Kidney (tissue), 10 donors: ENCODE measurements at regions not wholly inside any gene's neighbourhood (a gene's known extent, or its start where the extent isn't known, plus 50 kb on each side); places are given as distances from the start of the nearest gene placed in this dataset.
"Not testable (repeated sequence)": the region's sequence is repeated elsewhere in the genome, so short reads cannot be mapped to it uniquely, and the experiment has no call there.

ENCODE experiments used
- DNase-seq, 5 donors: peaks; one replicate each; pipeline ENCODE4 v3.0.0-alpha.2; 2013 to 2020
- FAIRE-seq: peaks from 2 replicates; lab custom pipeline; 2012; peaks lifted over from hg19 to GRCh38; lab: Jason Lieb, UNC
- H3K27ac ChIP-seq, 2 donors: one replicate each; pipeline ENCODE4 v1.7.0; 2013; ENCODE audit warnings: low read depth in 2 of 2, low read length in 2 of 2, inconsistent platforms in 1 of 2
- H3K27me3 ChIP-seq: one replicate; pipeline ENCODE4 v1.7.1; 2013; ENCODE audit warnings: low read length, inconsistent platforms; ENCODE audit not compliant: control insufficient read depth, insufficient read depth
- H3K36me3 ChIP-seq, 3 donors: one replicate each; pipeline versions ENCODE4 v1.7.0 to v1.7.1; 2013; ENCODE audit warnings: low read length in 3 of 3, control low read depth in 1 of 3, inconsistent platforms in 1 of 3; ENCODE audit not compliant: insufficient read depth in 3 of 3, control insufficient read depth in 2 of 3
- H3K4me1 ChIP-seq, 3 donors: one replicate each; pipeline versions ENCODE4 v1.7.0 to v1.7.1; 2013; ENCODE audit warnings: low read length in 3 of 3, inconsistent platforms in 1 of 3, low read depth in 1 of 3; ENCODE audit not compliant: control insufficient read depth in 2 of 3, insufficient read depth in 2 of 3
- H3K4me3 ChIP-seq, 3 donors: one replicate each; pipeline versions ENCODE4 v1.7.0 to v1.8.1; 2013; ENCODE audit warnings: low read length in 3 of 3, control low read depth in 1 of 3, inconsistent platforms in 1 of 3
- H3K9ac ChIP-seq, 3 donors: one replicate each; pipeline versions ENCODE4 v1.7.0 to v1.7.1; 2013; ENCODE audit warnings: low read length in 3 of 3, control low read depth in 1 of 3, inconsistent platforms in 1 of 3
- H3K9me3 ChIP-seq, 3 donors: one replicate each; pipeline versions ENCODE4 v1.7.0 to v1.7.1; 2013; ENCODE audit warnings: low read length in 3 of 3, control low read depth in 1 of 3, inconsistent platforms in 1 of 3; ENCODE audit not compliant: control insufficient read depth in 2 of 3, insufficient read depth in 1 of 3
- intact Hi-C: fragments of 100-400 bp; cut with DNase I; formaldehyde crosslinking; loops from one replicate; pipeline ENCODE4 v1.11.1; 2022
- donor health status: control.
- donor health status: control.
- donor health status: DM: yes; HTN: yes; CAD: no.
- donor health status: Normal renal cell carcinoma (clear cell type).

GRCh38 chr17:18574137-18574536 lies 70.1 kb downstream of the TBC1D28 start:
- H3K9ac ChIP-seq, DNase-seq, H3K4me1 ChIP-seq, H3K4me3 ChIP-seq, H3K9me3 ChIP-seq, H3K36me3 ChIP-seq, intact Hi-C loops, FAIRE-seq, H3K27me3 ChIP-seq, H3K27ac ChIP-seq: not testable (repeated sequence)
